Uterus (tissue), 3 donors: ENCODE measurements at regions not wholly inside any gene's neighbourhood (a gene's known extent, or its start where the extent isn't known, plus 50 kb on each side); places are given as distances from the start of the nearest gene placed in this dataset.

Experiments used
- DNase-seq, 2 donors: peaks; one replicate each; pipeline ENCODE4 v3.0.0-alpha.2; 2019 to 2020
- H3K27ac ChIP-seq, 2 donors: fragments of 200-600 bp; sonication (generic); 1 replicate in 1 of 2; 2 replicates in 1 of 2; pipeline ENCODE4 v1.5.1; 2016 to 2018
- H3K27me3 ChIP-seq, 2 donors: fragments of 200-600 bp; sonication (generic); one replicate each; pipeline ENCODE4 v1.5.1; 2018 to 2019; ENCODE audit warnings: control low read depth in 1 of 2
- H3K36me3 ChIP-seq, 2 donors: fragments of 200-600 bp; sonication (generic); one replicate each; pipeline ENCODE4 v1.5.1; 2019; ENCODE audit warnings: control low read depth in 1 of 2
- H3K4me1 ChIP-seq, 2 donors: fragments of 200-600 bp; sonication (generic); one replicate each; pipeline ENCODE4 v1.5.1; 2018 to 2019; ENCODE audit warnings: control low read depth in 1 of 2
- H3K4me3 ChIP-seq, 2 donors: fragments of 200-600 bp; sonication (generic); 1 replicate in 1 of 2; 2 replicates in 1 of 2; pipeline ENCODE4 v1.5.1; 2018 to 2019; ENCODE audit warnings: mild to moderate bottlenecking in 1 of 2
- H3K9me3 ChIP-seq, 2 donors: fragments of 200-600 bp; sonication (generic); one replicate each; pipeline ENCODE4 v1.5.1; 2019; ENCODE audit warnings: control low read depth in 1 of 2
- CTCF ChIP-seq, 4 experiments: fragments of 200-600 bp in 2 of 4; fragments of 450-650 bp in 2 of 4; sonication (generic) in 2 of 4; IDR thresholded peaks; one replicate each; pipeline ENCODE4 v1.5.1; 2016 to 2019; ENCODE audit warnings: antibody characterized with exemption in 4 of 4, mild to moderate bottlenecking in 2 of 4, moderate library complexity in 1 of 4
- POLR2A ChIP-seq, 2 donors: fragments of 450-650 bp; IDR thresholded peaks; one replicate each; pipeline ENCODE4 v1.6.1; 2016; ENCODE audit warnings: antibody characterized with exemption in 2 of 2, mild to moderate bottlenecking in 1 of 2, moderate library complexity in 1 of 2
- intact Hi-C: fragments of 100-400 bp; cut with DNase I; formaldehyde crosslinking; loops from one replicate; pipeline ENCODE4 v1.15.1; 2023; ENCODE audit warnings: low total_unique reads
- donor health status: DM: yes; HTN: yes; CAD: no.

GRCh38 chr1:38508232-38508631, 351.3 kb downstream of the RRAGC start:
- no peaks in the 10 kb centered on the region for H3K36me3 ChIP-seq
- no peaks in the 10 kb centered on the region for H3K9me3 ChIP-seq
- no peak overlapping the region for H3K4me3 ChIP-seq
- TF ChIP-seq CTCF (IDR thresholded peaks at IDR 0.05) (no peak), POLR2A (IDR thresholded peaks at IDR 0.05) (no peak)
- no peaks in the 10 kb centered on the region for H3K27me3 ChIP-seq
- H3K27ac ChIP-seq: no peak overlapping the region
- no peaks in the 10 kb centered on the region for H3K4me1 ChIP-seq
- DNase-seq: no peak
- intact Hi-C loops: no loop called here

- H3K4me1 ChIP-seq: no peaks in the 10 kb centered on the region
- no peak for DNase-seq
- H3K4me3 ChIP-seq: no peak overlapping the region
- no peaks in the 10 kb centered on the region for H3K9me3 ChIP-seq
- intact Hi-C loops: no loop called here
- H3K27ac ChIP-seq: no peak overlapping the region
- no peak for TF ChIP-seq CTCF (IDR thresholded peaks at IDR 0.05)
- no peak for TF ChIP-seq POLR2A (IDR thresholded peaks at IDR 0.05)
- no peaks in the 10 kb centered on the region for H3K36me3 ChIP-seq
- H3K27me3 ChIP-seq: no peaks in the 10 kb centered on the region
Observed at GRCh38 chr1:38507563-38507962, 352.0 kb downstream of the RRAGC start.

GRCh38 chr1:38505944-38506343, 353.6 kb downstream of the RRAGC start:
- Histone ChIP-seq H3K9me3 (no peaks in the 10 kb centered on the region), H3K36me3 (no peaks in the 10 kb centered on the region), H3K27me3 (no peaks in the 10 kb centered on the region), H3K4me3 (no peak overlapping the region), H3K4me1 (no peaks in the 10 kb centered on the region), H3K27ac (no peak overlapping the region)
- intact Hi-C loops: no loop called here
- no peak for DNase-seq
- no peak for TF ChIP-seq POLR2A (IDR thresholded peaks at IDR 0.05)
- TF ChIP-seq CTCF (IDR thresholded peaks at IDR 0.05): no peak

GRCh38 chr1:38502758-38503157, 356.8 kb downstream of the RRAGC start:
- no peaks in the 10 kb centered on the region for H3K36me3 ChIP-seq
- no peaks in the 10 kb centered on the region for H3K27me3 ChIP-seq
- no peak for DNase-seq
- H3K9me3 ChIP-seq: no peaks in the 10 kb centered on the region
- no peak overlapping the region for H3K4me3 ChIP-seq
- intact Hi-C loops: no loop called here
- H3K27ac ChIP-seq: no peak overlapping the region
- H3K4me1 ChIP-seq: no peaks in the 10 kb centered on the region
- TF ChIP-seq CTCF (IDR thresholded peaks at IDR 0.05) (no peak), POLR2A (IDR thresholded peaks at IDR 0.05) (no peak)

GRCh38 chr1:38500891-38501290, 358.7 kb downstream of the RRAGC start:
- Histone ChIP-seq H3K36me3 (no peaks in the 10 kb centered on the region), H3K4me3 (no peak overlapping the region), H3K4me1 (no peaks in the 10 kb centered on the region), H3K9me3 (no peaks in the 10 kb centered on the region), H3K27ac (no peak overlapping the region), H3K27me3 (no peaks in the 10 kb centered on the region)
- DNase-seq: no peak
- TF ChIP-seq CTCF (IDR thresholded peaks at IDR 0.05): no peak
- TF ChIP-seq POLR2A (IDR thresholded peaks at IDR 0.05): no peak
- intact Hi-C loops: no loop called here
